SK-N-SH (cell line): ENCODE measurements at regions not wholly inside any gene's neighbourhood (a gene's known extent, or its start where the extent isn't known, plus 50 kb on each side); places are given as distances from the start of the nearest gene placed in this dataset.

Experiments used
- CTCF ChIA-PET: fragments of 300-600, 350-600 bp; formaldehyde crosslinking; extraction: SDS; loops from one replicate; lab custom pipeline; 2021; lab: Yijun Ruan, JAX
- POLR2A ChIA-PET: fragments of 350-600 bp; sonication (Branson Sonifier 250); formaldehyde crosslinking; extraction: SDS; loops from one replicate; lab custom pipeline; 2020; ENCODE audit warnings: antibody characterized with exemption, inconsistent platforms; lab: Yijun Ruan, JAX
- DNase-seq: peaks from one replicate; pipeline ENCODE4 v3.0.0; 2012
- H2AFZ ChIP-seq: fragments of 200-600 bp; sonication (generic); 2 replicates; pipeline ENCODE4 v1.8.1; 2016; ENCODE audit warnings: antibody characterized with exemption, mild to moderate bottlenecking, low read depth
- H3F3A ChIP-seq: fragments of 200-600 bp; sonication (generic); replicated peaks from 2 replicates; pipeline ENCODE3; 2016; ENCODE audit warnings: antibody characterized with exemption, mild to moderate bottlenecking; ENCODE audit not compliant: insufficient read depth
- H3K27ac ChIP-seq, 2 experiments: fragments of 200-500 bp in 1 of 2; fragments of 200-600 bp in 1 of 2; sonication (Bioruptor generic) in 1 of 2; sonication (generic), shearing (Covaris generic) in 1 of 2; 2 replicates each; pipeline versions ENCODE4 v1.5.1 to v1.6.1; 2014 to 2016; ENCODE audit warnings: low read depth in 2 of 2, inconsistent platforms in 1 of 2, low read length in 1 of 2, mild to moderate bottlenecking in 1 of 2, mixed read lengths in 1 of 2
- H3K27me3 ChIP-seq: fragments of 200-600 bp; sonication (generic), shearing (Covaris generic); 2 replicates; pipeline ENCODE4 v1.6.1; 2016; ENCODE audit warnings: mixed run types; ENCODE audit not compliant: insufficient read depth
- H3K36me3 ChIP-seq, 2 experiments: fragments of 200-500 bp in 1 of 2; fragments of 200-600 bp in 1 of 2; sonication (Bioruptor generic) in 1 of 2; sonication (generic) in 1 of 2; replicated peaks in 1 of 2; 2 replicates each; pipeline versions ENCODE3 to v1.5.1; 2014 to 2016; ENCODE audit warnings: low read length in 1 of 2, mild to moderate bottlenecking in 1 of 2; ENCODE audit not compliant: insufficient read depth in 2 of 2, control insufficient read depth in 1 of 2
- H3K4me1 ChIP-seq, 2 experiments: fragments of 200-500 bp in 1 of 2; fragments of 200-600 bp in 1 of 2; sonication (Bioruptor generic) in 1 of 2; sonication (generic), shearing (Covaris generic) in 1 of 2; 2 replicates each; pipeline versions ENCODE4 v1.5.1 to v1.6.1; 2014 to 2016; ENCODE audit warnings: low read depth in 1 of 2, low read length in 1 of 2, mixed run types in 1 of 2; ENCODE audit not compliant: insufficient read depth in 2 of 2, control insufficient read depth in 1 of 2
- H3K4me2 ChIP-seq: fragments of 200-600 bp; sonication (generic), shearing (Covaris generic); 2 replicates; pipeline ENCODE4 v1.6.1; 2017; ENCODE audit warnings: mixed run types
- H3K4me3 ChIP-seq, 2 experiments: fragments of 200-500 bp in 1 of 2; fragments of 200-600 bp in 1 of 2; sonication (Bioruptor generic) in 1 of 2; sonication (generic), shearing (Covaris generic) in 1 of 2; 2 replicates each; pipeline versions ENCODE4 v1.5.1 to v1.8.1; 2014 to 2016; ENCODE audit warnings: low read depth in 2 of 2, inconsistent platforms in 1 of 2, low read length in 1 of 2, mild to moderate bottlenecking in 1 of 2, mixed read lengths in 1 of 2, moderate library complexity in 1 of 2
- H3K79me2 ChIP-seq: fragments of 200-600 bp; sonication (generic); 2 replicates; pipeline ENCODE4 v1.8.1; 2017; ENCODE audit warnings: mild to moderate bottlenecking; ENCODE audit not compliant: insufficient read depth
- H3K9ac ChIP-seq: fragments of 200-600 bp; sonication (generic); 2 replicates; pipeline ENCODE4 v1.6.1; 2017; ENCODE audit warnings: mixed run types
- H3K9me2 ChIP-seq: fragments of 200-600 bp; sonication (generic); 2 replicates; pipeline ENCODE4 v1.6.1; 2017; ENCODE audit warnings: mixed run types
- H3K9me3 ChIP-seq: fragments of 200-600 bp; sonication (generic); 2 replicates; pipeline ENCODE4 v1.6.1; 2017; ENCODE audit warnings: mixed run types, mild to moderate bottlenecking, moderate library complexity
- H4K20me1 ChIP-seq: fragments of 200-600 bp; sonication (generic); 2 replicates; pipeline ENCODE4 v1.6.1; 2017; ENCODE audit warnings: mild to moderate bottlenecking, mixed run types; ENCODE audit not compliant: insufficient read depth
- EP300 ChIP-seq, 2 experiments: IDR thresholded peaks; 2 replicates each; pipeline versions ENCODE4 v1.4.0 to v1.6.1; 2012; ENCODE audit warnings: borderline replicate concordance in 1 of 2, low read depth in 1 of 2, low read length in 1 of 2
- FOSL2 ChIP-seq: IDR thresholded peaks from 2 replicates; pipeline ENCODE4 v1.4.0; 2012; ENCODE audit warnings: low read depth, mild to moderate bottlenecking, moderate library complexity, borderline replicate concordance
- FOXM1 ChIP-seq: IDR thresholded peaks from 2 replicates; pipeline ENCODE4 v1.4.0; 2012; ENCODE audit warnings: low read depth, mild to moderate bottlenecking
- MAX ChIP-seq: IDR thresholded peaks from 2 replicates; pipeline ENCODE4 v1.4.0; 2012; ENCODE audit warnings: low read depth
- MXI1 ChIP-seq: IDR thresholded peaks from 2 replicates; pipeline ENCODE4 v1.6.1; 2012; ENCODE audit warnings: mild to moderate bottlenecking, low read depth, low read length, improper control_type of control experiment
- NFIC ChIP-seq: IDR thresholded peaks from 2 replicates; pipeline ENCODE4 v1.4.0; 2012; ENCODE audit warnings: borderline replicate concordance
- NRF1 ChIP-seq: IDR thresholded peaks from 2 replicates; pipeline ENCODE4 v1.6.1; 2012; ENCODE audit warnings: low read depth, mild to moderate bottlenecking, low read length
- RAD21 ChIP-seq: IDR thresholded peaks from 2 replicates; pipeline ENCODE4 v1.6.1; 2012; ENCODE audit warnings: mild to moderate bottlenecking, low read length
- REST ChIP-seq: IDR thresholded peaks from 2 replicates; pipeline ENCODE4 v1.6.1; 2012; ENCODE audit warnings: mild to moderate bottlenecking, low read depth, low read length, moderate library complexity
- SIN3A ChIP-seq: IDR thresholded peaks from 2 replicates; pipeline ENCODE4 v1.6.1; 2012; ENCODE audit warnings: low read depth, mild to moderate bottlenecking, low read length, moderate library complexity, borderline replicate concordance
- WGBS: methylation state at CpG from one replicate; pipeline ENCODE4 v1.1.6; 2017; ENCODE audit warnings: low lambda C conversion rate; 5-methylcytosine and 5-hydroxymethylcytosine counted together
- TF ChIP-seq, protein P1 (sequence below): fragments of 200-600 bp; sonication (generic); IDR thresholded peaks from 2 replicates; pipeline ENCODE4 v1.6.1; 2017; ENCODE audit warnings: antibody characterized with exemption, mild to moderate bottlenecking, moderate library complexity
- TF ChIP-seq, protein P2 (sequence below): fragments of 150-350 bp; IDR thresholded peaks from 2 replicates; pipeline ENCODE4 v1.6.1; 2016; ENCODE audit warnings: mild to moderate bottlenecking, low read depth, low read length

DNA sequence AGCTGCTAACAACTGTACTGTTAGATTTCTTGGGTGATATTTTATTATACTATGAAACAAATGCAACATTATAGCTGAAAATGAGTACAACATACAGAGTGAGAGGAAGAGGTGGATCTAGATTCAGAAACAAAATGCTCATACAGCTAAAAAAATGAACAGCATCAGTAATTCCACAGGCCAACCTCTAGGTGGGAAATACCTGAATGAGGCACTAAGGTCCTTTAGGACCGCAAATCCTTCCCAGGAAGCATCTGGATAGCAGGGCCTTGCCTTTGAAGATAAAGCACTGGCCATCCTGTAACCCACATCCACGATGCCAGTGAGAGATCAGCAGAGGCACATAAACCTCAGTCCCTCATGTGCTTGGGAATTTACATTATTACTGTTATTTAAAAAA is 310.8 kb downstream of the YTHDC2 start:
- WGBS = 0% methylated on average over 2 of the region's 2 CpGs

More for the DNA sequence above, 310.8 kb downstream of the YTHDC2 start:
- H3K9me3 ChIP-seq = no peaks in the 10 kb centered on the region
- no peaks in the 10 kb centered on the region for H3K79me2 ChIP-seq
- no peak for DNase-seq
- H2AFZ ChIP-seq = no peak overlapping the region
- H3K9me2 ChIP-seq = no peaks in the 10 kb centered on the region
- POLR2A ChIA-PET = no interaction called here
- no peaks in the 10 kb centered on the region for H3K27me3 ChIP-seq
- H3K27ac ChIP-seq = no peak overlapping the region
- no peaks in the 10 kb centered on the region for H3F3A ChIP-seq
- H3K36me3 ChIP-seq = no peaks in the 10 kb centered on the region
- H3K4me3 ChIP-seq = no peak overlapping the region
- CTCF ChIA-PET = no interaction called here
- H3K9ac ChIP-seq = no peak overlapping the region
- no peak overlapping the region for H3K4me2 ChIP-seq
- H4K20me1 ChIP-seq = no peaks in the 10 kb centered on the region
- no peak for TF ChIP-seq FOXM1
- TF ChIP-seq, protein P1, sequence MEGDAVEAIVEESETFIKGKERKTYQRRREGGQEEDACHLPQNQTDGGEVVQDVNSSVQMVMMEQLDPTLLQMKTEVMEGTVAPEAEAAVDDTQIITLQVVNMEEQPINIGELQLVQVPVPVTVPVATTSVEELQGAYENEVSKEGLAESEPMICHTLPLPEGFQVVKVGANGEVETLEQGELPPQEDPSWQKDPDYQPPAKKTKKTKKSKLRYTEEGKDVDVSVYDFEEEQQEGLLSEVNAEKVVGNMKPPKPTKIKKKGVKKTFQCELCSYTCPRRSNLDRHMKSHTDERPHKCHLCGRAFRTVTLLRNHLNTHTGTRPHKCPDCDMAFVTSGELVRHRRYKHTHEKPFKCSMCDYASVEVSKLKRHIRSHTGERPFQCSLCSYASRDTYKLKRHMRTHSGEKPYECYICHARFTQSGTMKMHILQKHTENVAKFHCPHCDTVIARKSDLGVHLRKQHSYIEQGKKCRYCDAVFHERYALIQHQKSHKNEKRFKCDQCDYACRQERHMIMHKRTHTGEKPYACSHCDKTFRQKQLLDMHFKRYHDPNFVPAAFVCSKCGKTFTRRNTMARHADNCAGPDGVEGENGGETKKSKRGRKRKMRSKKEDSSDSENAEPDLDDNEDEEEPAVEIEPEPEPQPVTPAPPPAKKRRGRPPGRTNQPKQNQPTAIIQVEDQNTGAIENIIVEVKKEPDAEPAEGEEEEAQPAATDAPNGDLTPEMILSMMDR = no peak
- TF ChIP-seq, protein P2, sequence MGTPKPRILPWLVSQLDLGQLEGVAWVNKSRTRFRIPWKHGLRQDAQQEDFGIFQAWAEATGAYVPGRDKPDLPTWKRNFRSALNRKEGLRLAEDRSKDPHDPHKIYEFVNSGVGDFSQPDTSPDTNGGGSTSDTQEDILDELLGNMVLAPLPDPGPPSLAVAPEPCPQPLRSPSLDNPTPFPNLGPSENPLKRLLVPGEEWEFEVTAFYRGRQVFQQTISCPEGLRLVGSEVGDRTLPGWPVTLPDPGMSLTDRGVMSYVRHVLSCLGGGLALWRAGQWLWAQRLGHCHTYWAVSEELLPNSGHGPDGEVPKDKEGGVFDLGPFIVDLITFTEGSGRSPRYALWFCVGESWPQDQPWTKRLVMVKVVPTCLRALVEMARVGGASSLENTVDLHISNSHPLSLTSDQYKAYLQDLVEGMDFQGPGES = no peak
- TF ChIP-seq NRF1 = no peak
- TF ChIP-seq RAD21 = no peak
- no peak for TF ChIP-seq REST
- no peak for TF ChIP-seq MXI1
- TF ChIP-seq SIN3A = no peak
- no peak for TF ChIP-seq MAX
- no peak for TF ChIP-seq NFIC
- no peak for TF ChIP-seq EP300 (IDR thresholded peaks at IDR 0.05; ENCODE audit: borderline replicate concordance in 1 of 2, low read depth in 1 of 2, low read length in 1 of 2)
- TF ChIP-seq FOSL2 = no peak
- no peaks in the 10 kb centered on the region for H3K4me1 ChIP-seq
